Left ventricle myocardium superior (tissue), 1 donor: ENCODE measurements at regions not wholly inside any gene's neighbourhood (a gene's known extent, or its start where the extent isn't known, plus 50 kb on each side); places are given as distances from the start of the nearest gene placed in this dataset.
A peak's percentile ranks its signal among the peaks of the same experiment; 100 is the strongest.
"Not testable (repeated sequence)": the region's sequence is repeated elsewhere in the genome, so short reads cannot be mapped to it uniquely, and the experiment has no call there.

Experiments used
- ATAC-seq: fragments of 200-7000 bp; cut with Tn5 transposase; one replicate; pipeline ENCODE4 v1.9.1; 2020; ENCODE audit warnings: mild to moderate bottlenecking, moderate library complexity
- DNase-seq: peaks from one replicate; pipeline ENCODE4 v3.0.0-alpha.2; 2020
- intact Hi-C: fragments of 100-400 bp; cut with micrococcal nuclease; formaldehyde crosslinking; loops from one replicate; pipeline ENCODE4 v1.11.0; 2022
- donor health status: DM: no; HTN: yes; CAD: no; lungs with severe emphysema.

- no peak for ATAC-seq
- intact Hi-C loops, result no loop called here
- no peak for DNase-seq
Measured at GRCh38 chr13:38017320-38017719, 147.7 kb upstream of the TRPC4 start.

DNA sequence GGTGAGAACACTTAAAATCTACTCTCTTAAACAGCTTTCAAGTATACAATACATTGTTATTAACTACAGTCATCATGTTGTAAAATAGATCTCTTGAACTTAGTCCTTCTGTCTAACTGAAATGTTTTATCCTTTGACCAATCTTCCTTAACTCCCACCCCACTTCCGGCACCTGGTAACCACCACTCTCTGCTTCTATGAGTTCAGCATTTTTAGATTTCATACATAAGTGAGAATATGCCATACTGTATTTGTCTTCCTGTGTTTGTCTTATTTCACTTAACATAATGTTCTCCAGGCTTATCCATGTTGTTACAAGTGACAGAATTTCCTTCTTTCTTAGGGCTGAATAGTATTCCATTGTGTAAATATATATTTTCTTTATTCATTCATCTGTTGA is 144.1 kb upstream of the TRPC4 start:
- intact Hi-C loops, result no loop called here
- ATAC-seq (no peak), DNase-seq (no peak)

DNA sequence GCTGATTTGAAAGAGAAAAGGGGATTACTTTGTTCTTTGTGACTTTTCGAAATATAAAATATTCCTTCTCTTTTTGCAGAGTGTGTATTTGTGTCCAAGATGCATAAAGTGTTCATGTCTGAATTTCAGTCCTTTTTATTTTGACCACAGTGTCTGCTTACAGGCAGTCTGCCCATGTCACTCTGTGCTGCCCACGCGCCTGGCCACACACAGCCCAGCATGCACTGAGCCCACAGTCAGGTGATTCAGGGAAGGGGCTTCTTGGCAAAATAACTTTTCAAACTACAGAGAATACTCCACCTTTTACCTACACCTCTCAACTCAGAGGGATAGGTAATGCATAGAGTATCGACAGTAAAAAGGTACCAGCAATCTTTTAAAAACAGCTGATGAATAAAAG is 142.5 kb upstream of the TRPC4 start:
- ATAC-seq (no peak), DNase-seq (no peak)
- intact Hi-C loops, result no loop called here

DNA sequence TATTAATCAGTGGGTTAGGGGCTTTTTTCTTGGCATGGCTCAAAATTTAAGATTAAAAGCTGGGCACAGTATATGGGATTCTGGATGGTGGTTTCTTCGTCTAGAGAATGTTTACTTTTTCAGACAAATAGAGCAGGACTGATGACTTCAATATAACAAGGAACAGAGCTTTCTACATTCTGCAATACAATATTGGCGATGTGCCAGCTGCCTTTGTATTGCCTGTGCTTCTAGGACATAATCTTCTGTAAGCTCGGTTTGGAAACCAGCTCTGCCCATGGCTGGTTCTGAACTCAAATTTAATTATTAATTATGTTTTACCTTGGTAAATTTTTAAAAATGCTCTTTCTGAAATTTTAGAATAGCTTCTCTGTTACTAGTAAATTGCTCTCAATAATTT is 139.1 kb upstream of the TRPC4 start:
- intact Hi-C loops, result no loop called here
- no peak for DNase-seq
- ATAC-seq, result no peak

- intact Hi-C loops, result no loop called here
- DNase-seq, result no peak
- ATAC-seq, result no peak
Measured at GRCh38 chr13:38002606-38003005, 133.0 kb upstream of the TRPC4 start.

DNA sequence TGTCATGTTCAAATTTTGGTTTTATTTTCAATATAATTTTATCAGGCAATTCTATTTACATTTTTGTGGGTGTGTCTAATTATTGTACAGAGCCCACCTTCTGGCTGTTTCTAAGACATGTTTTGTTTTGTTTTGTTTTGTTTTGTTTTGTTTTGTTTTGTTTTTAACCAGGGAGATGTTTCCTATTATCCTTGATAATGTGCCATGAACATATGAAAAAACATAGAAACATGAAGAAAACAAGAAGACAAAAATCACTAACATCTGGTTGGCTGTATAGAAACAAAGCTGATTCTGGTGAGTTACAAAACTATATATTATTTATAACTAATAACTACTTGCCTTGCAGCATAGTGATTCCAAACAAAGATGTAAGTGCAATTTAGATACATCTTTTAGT is 128.1 kb upstream of the TRPC4 start:
- ATAC-seq, result no peak
- DNase-seq, result no peak
- intact Hi-C loops, result no loop called here

DNA sequence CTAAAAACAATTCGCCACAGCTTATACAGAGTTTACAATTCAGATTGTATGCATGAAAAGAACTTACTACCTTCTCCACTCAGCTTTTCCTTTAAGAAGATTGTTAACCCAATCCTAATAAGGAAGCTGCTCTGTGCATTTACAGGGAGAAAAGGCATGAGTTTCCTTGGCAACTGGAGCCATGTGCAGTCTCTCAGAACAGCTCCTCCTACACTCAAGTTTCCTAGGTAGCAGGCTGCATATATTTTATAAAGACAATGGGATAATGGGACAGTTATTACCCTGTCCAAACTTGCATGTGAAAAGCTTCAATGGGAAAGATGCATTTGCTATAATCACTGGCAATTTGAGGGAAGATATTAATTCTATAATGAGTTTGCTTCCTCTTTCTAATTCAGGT is 125.5 kb upstream of the TRPC4 start:
- DNase-seq (no peak), ATAC-seq (no peak)
- intact Hi-C loops, result no loop called here

GRCh38 chr13:37986811-37987210 is 117.2 kb upstream of the TRPC4 start:
- ATAC-seq (no peak), DNase-seq (no peak)
- intact Hi-C loops, result no loop called here

- ATAC-seq, result no peak
- no peak for DNase-seq
- intact Hi-C loops, result no loop called here
Measured at GRCh38 chr13:37985281-37985680, 115.7 kb upstream of the TRPC4 start.

GRCh38 chr13:37984357-37984756 is 114.8 kb upstream of the TRPC4 start:
- intact Hi-C loops, result no loop called here
- DNase-seq, result no peak
- no peak for ATAC-seq

- intact Hi-C loops, result no loop called here
- ATAC-seq, result no peak
- DNase-seq, result no peak
Measured at GRCh38 chr13:37981932-37982331, 112.4 kb upstream of the TRPC4 start.

DNA sequence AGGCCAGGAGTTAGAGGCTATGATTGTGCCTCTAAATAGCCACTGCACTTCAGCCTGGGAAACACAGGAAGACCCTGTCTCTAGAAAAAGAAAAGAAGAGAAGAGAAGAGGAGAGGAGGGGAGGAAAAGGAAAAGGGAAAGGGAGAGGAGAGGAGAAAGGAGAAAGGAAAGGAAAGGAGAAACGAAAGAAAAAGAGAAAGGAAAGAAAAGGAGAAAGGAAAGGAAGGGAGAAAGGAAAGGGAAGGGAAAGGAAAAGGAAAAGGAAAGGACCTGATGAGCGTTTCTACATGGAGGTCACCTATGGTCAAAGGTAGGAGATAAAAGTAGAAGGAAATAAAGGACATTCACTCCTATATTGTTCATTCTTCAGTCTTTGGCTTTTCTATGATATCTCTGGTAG is 109.1 kb upstream of the TRPC4 start:
- DNase-seq (no peak), ATAC-seq (no peak)
- intact Hi-C loops, result no loop called here

DNA sequence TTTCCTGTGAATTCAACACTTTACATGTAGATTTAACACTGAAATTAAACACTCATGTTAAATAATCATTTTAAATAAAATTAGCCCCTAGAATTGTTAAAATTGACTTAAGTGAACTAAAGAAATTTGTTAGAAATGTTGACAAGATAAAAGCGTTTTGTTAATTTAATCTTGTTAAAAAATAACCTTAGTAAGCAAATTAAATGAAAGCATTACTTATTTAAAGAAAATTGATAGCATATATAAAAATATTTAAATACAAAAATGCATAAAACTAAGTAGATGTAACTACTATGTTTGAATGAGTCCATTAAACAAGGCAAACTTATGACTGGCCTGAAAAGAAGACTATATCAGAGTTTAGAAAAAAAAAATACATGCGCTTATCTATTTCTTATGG is 99.0 kb upstream of the TRPC4 start:
- DNase-seq, result no peak
- no peak for ATAC-seq
- intact Hi-C loops, result no loop called here

DNA sequence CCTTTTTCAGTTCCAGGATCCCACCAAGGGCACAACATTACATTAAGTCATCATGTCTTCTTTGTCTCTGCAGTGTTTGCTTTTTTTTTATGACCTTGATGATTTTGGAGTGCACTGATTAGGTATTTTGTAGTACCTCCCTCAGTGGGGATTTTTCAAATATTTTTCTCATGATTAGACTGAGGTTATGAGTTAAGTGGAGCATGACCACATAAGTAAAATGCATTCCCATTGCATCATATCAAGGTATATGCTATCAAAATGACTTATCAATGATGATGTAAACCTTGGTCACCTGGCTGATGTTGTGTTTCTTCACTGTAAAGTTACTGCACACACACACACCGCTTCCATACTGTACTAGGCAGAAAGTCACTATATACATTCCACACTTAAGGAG is 96.7 kb upstream of the TRPC4 start:
- ATAC-seq (no peak), DNase-seq (no peak)
- intact Hi-C loops, result no loop called here

DNA sequence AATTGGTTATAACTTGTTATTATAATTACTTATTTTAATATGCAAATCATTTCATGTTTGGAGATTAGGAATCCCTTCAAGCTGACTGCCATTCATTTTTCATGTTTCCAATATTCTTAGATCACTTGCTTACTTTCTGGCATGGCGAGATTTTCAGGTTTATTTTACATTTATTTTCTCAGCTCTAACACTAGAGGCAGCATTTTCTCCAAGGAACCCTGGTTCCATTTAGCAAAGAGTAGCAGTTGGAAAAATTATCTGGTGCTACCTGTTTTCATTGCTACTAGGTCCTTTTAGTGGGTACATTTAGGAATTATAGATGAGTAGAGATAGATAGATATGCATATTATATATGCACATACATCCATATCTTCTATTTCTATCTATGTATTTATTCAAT is 90.9 kb upstream of the TRPC4 start:
- DNase-seq (no peak), ATAC-seq (no peak)
- intact Hi-C loops, result no loop called here

GRCh38 chr13:37959284-37959683 is 89.7 kb upstream of the TRPC4 start:
- no peak for ATAC-seq
- intact Hi-C loops, result no loop called here
- no peak for DNase-seq

- no peak for ATAC-seq
- DNase-seq, result no peak
- intact Hi-C loops, result no loop called here
Measured at GRCh38 chr13:37956536-37956935, 87.0 kb upstream of the TRPC4 start.

GRCh38 chr13:37954597-37954996 is 85.0 kb upstream of the TRPC4 start:
- ATAC-seq, DNase-seq, intact Hi-C loops: not testable (repeated sequence)

DNA sequence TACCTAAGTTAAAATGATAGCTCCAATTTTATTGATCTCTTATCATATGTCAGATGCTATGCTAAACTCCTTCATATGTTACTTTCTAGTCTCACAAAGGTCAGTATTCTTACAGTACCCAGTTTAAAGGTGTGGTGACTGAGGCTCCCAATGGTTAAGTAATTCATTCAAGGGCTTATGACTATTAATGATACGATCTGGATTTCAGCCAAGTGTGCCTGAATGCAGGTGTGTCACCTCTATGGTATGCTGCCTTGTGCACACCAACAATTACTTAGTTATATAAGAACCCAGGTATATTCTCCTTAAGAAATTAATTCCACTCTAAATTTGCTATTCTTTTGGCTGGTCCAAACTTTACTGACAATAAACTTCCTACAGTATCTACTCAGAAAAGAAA is 84.6 kb upstream of the TRPC4 start:
- DNase-seq, result no peak
- intact Hi-C loops, result no loop called here

DNA sequence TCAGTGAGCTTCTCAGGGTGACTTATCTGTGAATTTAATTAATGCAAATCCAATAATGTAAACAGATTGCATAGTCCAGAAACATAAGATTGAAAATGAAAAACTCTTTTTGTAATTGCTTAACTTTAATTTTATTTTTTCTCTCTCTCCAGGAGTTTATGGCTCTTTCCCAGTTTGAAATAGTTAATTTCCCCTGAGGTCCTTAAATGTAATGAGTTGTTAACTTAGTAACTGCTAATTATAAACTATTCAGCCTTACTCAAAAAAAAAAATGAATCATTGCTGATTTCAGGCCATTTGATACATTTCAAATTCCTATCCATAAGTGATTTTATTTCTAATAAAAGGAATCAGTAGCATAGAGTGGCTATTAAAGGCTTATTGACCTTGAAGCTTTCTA is 84.1 kb upstream of the TRPC4 start:
- ATAC-seq, result no peak
- DNase-seq, result no peak
- intact Hi-C loops, result no loop called here

More for the DNA sequence above, 84.6 kb upstream of the TRPC4 start:
- ATAC-seq, result no peak

GRCh38 chr13:37950016-37950415 is 80.4 kb upstream of the TRPC4 start:
- intact Hi-C loops, result no loop called here
- ATAC-seq (no peak), DNase-seq (no peak)

DNA sequence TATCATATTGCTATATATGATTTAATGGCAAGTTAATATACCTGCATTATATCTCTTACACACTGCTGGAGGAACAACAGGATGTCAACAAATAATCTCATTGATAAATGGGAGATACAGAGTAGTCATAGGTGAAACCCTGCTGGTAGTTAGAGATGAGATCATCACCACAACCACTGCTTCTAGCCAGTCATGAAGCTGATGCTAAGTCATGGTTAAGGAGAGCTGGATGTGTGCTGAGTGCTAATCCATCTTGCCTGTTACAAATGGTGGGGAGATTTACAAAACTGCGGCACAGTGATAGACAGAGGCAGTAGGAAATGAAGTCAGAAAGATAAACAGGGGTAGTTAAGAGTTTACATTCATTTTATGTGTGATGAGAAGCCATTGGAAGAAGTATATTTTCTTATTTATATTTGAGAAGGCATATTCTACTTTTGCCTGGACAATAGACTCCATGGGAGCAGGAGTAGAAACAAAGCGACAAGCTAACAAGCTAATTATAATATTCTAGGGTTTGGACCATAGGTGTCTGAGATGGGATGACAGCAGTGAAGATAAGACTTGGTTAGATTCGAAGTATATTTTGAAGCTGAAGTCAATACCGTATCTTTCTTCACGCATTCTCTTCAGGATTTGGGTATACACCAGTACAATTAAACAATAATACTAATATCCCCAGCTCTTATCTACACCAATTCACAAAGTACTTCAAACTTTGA is 78.0 kb upstream of the TRPC4 start:
- ATAC-seq (peak; percentile 61), DNase-seq (no peak)
- intact Hi-C loops, result no loop called here
